ENCODE measurements at regions not wholly inside any gene's neighbourhood (a gene's known extent, or its start where the extent isn't known, plus 50 kb on each side); places are given as distances from the start of the nearest gene placed in this dataset.
"Not testable (repeated sequence)": the region's sequence is repeated elsewhere in the genome, so short reads cannot be mapped to it uniquely, and the experiment has no call there.

DNA sequence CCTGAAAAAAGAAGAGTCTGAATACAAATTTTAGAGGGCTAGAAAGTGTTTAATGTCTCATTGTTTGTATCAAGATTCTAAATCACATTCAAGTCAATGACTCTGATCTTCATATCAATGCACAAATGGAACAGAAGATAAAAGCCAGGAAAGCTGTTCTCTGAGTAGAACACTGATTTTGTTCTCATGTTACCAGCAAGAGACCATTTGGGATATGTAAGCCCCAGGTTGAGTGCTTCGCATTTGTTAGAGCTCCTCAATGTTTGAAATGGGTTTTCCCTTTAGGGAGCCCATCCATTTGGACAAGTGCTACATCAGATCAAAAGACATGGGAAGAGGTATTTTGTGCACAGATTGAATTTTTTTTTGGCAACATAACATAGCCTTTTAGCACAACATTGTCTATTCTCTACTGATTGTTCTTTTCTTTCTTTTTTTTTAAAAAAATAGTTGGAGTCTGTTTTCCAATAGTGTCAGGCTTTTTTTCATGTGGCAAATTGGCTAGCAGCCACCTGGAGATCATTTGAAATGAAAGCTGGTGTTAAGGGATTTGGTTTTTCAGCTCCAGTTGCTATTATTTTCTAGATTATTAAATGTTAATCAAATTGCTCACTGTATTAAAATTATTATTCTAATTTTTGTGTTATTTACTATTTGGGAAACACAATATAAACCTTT, 74.5 kb upstream of the ZPLD1 start:
- no peaks in the 10 kb centered on the region for H3K27me3 ChIP-seq (ENCODE audit: low read depth, low read length)
- no peak for TF ChIP-seq EZH2phosphoT487 (IDR thresholded peaks at IDR 0.05; ENCODE audit: low read depth)
- TF ChIP-seq, protein P1, sequence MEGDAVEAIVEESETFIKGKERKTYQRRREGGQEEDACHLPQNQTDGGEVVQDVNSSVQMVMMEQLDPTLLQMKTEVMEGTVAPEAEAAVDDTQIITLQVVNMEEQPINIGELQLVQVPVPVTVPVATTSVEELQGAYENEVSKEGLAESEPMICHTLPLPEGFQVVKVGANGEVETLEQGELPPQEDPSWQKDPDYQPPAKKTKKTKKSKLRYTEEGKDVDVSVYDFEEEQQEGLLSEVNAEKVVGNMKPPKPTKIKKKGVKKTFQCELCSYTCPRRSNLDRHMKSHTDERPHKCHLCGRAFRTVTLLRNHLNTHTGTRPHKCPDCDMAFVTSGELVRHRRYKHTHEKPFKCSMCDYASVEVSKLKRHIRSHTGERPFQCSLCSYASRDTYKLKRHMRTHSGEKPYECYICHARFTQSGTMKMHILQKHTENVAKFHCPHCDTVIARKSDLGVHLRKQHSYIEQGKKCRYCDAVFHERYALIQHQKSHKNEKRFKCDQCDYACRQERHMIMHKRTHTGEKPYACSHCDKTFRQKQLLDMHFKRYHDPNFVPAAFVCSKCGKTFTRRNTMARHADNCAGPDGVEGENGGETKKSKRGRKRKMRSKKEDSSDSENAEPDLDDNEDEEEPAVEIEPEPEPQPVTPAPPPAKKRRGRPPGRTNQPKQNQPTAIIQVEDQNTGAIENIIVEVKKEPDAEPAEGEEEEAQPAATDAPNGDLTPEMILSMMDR (IDR thresholded peaks at IDR 0.05; ENCODE audit: low read depth, low read length), result no peak
- no peak overlapping the region for H3K27ac ChIP-seq (ENCODE audit: low read length)
- no peaks in the 10 kb centered on the region for H3K79me2 ChIP-seq (ENCODE audit: low read length)
- no peak overlapping the region for H3K4me3 ChIP-seq (ENCODE audit: low read length)
- H2AFZ ChIP-seq (ENCODE audit: low read depth, low read length), result no peak overlapping the region
- no peak overlapping the region for H3K9ac ChIP-seq (ENCODE audit: low read length)
- no peaks in the 10 kb centered on the region for H3K36me3 ChIP-seq (replicated peaks; ENCODE audit: low read depth, low read length)
- H3K4me2 ChIP-seq (ENCODE audit: low read length), result no peak overlapping the region
- H4K20me1 ChIP-seq (ENCODE audit: insufficient read depth, low read length), result no peaks in the 10 kb centered on the region
- no peaks in the 10 kb centered on the region for H3K4me1 ChIP-seq (ENCODE audit: low read length)
- peaks cover 15% of the 10 kb centered on the region; the same call in 1 of the 2 replicates for H3K9me3 ChIP-seq (ENCODE audit: insufficient read depth, low read length)

DNA sequence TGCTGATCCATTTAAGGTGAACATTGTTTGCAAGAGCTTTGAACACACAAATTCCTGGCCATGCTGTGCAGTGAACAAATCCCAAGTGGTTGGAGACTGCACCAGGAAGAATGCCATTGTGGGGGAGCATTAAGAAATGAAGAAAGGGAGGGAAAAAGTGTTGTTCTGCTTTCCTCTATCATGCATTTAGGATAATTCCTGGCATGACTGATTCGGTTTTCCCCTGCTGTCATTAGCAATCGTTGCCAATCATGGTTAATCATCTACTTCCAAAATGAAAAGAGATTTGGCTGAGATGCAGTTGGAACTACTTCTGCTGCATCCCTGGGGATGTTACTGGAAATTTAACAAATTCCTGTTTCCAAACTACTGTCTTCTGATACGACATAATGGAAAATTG, 73.7 kb upstream of the ZPLD1 start:
- Histone ChIP-seq H3K27ac (ENCODE audit: low read length) (no peak overlapping the region), H4K20me1 (ENCODE audit: insufficient read depth, low read length) (no peaks in the 10 kb centered on the region), H3K36me3 (replicated peaks; ENCODE audit: low read depth, low read length) (no peaks in the 10 kb centered on the region), H3K79me2 (ENCODE audit: low read length) (no peaks in the 10 kb centered on the region), H2AFZ (ENCODE audit: low read depth, low read length) (no peak overlapping the region), H3K9ac (ENCODE audit: low read length) (no peak overlapping the region), H3K4me3 (ENCODE audit: low read length) (no peak overlapping the region), H3K9me3 (ENCODE audit: insufficient read depth, low read length) (peaks cover 15% of the 10 kb centered on the region; the same call in 1 of the 2 replicates), H3K4me1 (ENCODE audit: low read length) (no peaks in the 10 kb centered on the region), H3K27me3 (ENCODE audit: low read depth, low read length) (no peaks in the 10 kb centered on the region), H3K4me2 (ENCODE audit: low read length) (no peak overlapping the region)
- TF ChIP-seq, protein P1 (IDR thresholded peaks at IDR 0.05; ENCODE audit: low read depth, low read length), result no peak
- no peak for TF ChIP-seq EZH2phosphoT487 (IDR thresholded peaks at IDR 0.05; ENCODE audit: low read depth)

DNA sequence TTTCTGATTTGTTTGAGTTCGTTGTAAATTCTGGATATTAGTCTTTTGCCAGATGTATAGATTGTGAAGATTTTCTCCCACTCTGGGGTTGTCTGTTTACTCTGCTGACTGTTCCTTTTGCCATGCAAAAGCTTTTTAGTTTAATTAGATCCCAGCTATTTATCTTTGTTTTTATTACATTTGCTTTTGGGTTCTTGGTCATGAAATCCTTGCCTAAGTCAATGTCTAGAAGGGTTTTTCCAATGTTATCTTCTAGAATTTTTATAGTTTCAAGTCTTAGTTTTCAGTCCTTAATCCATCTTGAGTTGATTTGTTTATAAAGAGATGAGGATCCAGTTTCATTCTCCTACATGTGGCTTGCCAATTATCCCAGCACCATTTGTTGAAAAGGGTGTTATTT, 68.7 kb upstream of the ZPLD1 start:
- H3K9ac ChIP-seq (ENCODE audit: low read length); H3K79me2 ChIP-seq (ENCODE audit: low read length); H3K36me3 ChIP-seq (replicated peaks; ENCODE audit: low read depth, low read length); H3K27me3 ChIP-seq (ENCODE audit: low read depth, low read length); H2AFZ ChIP-seq (ENCODE audit: low read depth, low read length); H3K27ac ChIP-seq (ENCODE audit: low read length); H3K4me2 ChIP-seq (ENCODE audit: low read length); H3K4me3 ChIP-seq (ENCODE audit: low read length); H3K4me1 ChIP-seq (ENCODE audit: low read length); H4K20me1 ChIP-seq (ENCODE audit: insufficient read depth, low read length): not testable (repeated sequence)
- peaks cover 15% of the 10 kb centered on the region; the same call in 1 of the 2 replicates for H3K9me3 ChIP-seq (ENCODE audit: insufficient read depth, low read length)

DNA sequence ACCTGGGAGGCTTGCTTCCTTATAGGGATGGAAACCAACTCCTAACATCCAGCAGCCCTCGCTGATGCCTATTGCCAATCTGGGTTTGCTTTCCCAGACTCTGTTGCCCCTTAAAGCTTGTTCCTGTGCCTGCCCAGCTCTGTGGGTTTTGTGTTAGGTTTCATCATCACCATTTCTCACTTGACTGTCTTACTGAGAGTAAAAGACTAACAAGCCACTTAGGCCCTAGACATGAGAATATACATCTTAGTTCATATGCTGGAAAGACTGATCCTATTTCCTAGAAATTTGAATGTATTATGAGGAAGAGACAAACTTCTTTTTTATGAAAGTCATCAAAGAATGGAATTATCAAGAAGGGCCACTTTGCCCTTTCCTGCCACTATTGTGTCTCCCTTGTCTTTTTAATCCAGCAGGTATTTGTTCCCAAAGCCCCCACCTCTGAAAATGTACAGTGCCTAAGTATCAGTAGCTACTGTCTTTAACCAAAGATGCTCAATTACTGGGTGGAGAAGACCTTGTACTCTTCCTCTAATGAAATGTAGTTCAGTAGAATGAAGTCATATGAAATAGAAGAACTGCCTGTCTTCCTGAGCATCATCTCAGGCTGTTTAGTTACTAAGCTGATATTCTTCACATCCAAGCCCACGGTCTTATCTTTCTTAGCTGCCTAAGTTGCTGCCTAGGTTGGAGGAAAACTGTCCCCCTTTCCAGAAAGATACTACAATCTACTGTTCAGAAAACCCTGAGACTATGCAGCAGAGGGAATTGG, 59.8 kb upstream of the ZPLD1 start:
- Histone ChIP-seq H3K27me3 (ENCODE audit: low read depth, low read length) (no peaks in the 10 kb centered on the region), H3K9me3 (ENCODE audit: insufficient read depth, low read length) (no peaks in the 10 kb centered on the region), H3K4me3 (ENCODE audit: low read length) (no peak overlapping the region), H4K20me1 (ENCODE audit: insufficient read depth, low read length) (no peaks in the 10 kb centered on the region), H3K27ac (ENCODE audit: low read length) (no peak overlapping the region), H3K4me1 (ENCODE audit: low read length) (no peaks in the 10 kb centered on the region), H3K36me3 (replicated peaks; ENCODE audit: low read depth, low read length) (no peaks in the 10 kb centered on the region), H3K9ac (ENCODE audit: low read length) (no peak overlapping the region), H3K4me2 (ENCODE audit: low read length) (no peak overlapping the region), H2AFZ (ENCODE audit: low read depth, low read length) (no peak overlapping the region), H3K79me2 (ENCODE audit: low read length) (no peaks in the 10 kb centered on the region)
- TF ChIP-seq, protein P1 (IDR thresholded peaks at IDR 0.05; ENCODE audit: low read depth, low read length), result no peak
- TF ChIP-seq EZH2phosphoT487 (IDR thresholded peaks at IDR 0.05; ENCODE audit: low read depth), result no peak
